ENCODE measurements at regions not wholly inside any gene's neighbourhood (a gene's known extent, or its start where the extent isn't known, plus 50 kb on each side); places are given as distances from the start of the nearest gene placed in this dataset.
A peak's percentile ranks its signal among the peaks of the same experiment; 100 is the strongest.

- no peak for DNase-seq
- no peak overlapping the region for H3K4me2 ChIP-seq (ENCODE audit: low read length)
- H4K12ac ChIP-seq (ENCODE audit: low read depth, low read length): no peak overlapping the region
- no peak overlapping the region for H2BK120ac ChIP-seq (ENCODE audit: insufficient read depth, low read length, poor library complexity)
- H3K79me2 ChIP-seq (ENCODE audit: control insufficient read depth, insufficient read depth, low read length, poor library complexity): no peaks in the 10 kb centered on the region
- H3K36me3 ChIP-seq (ENCODE audit: control insufficient read depth in 1 of 2, insufficient read depth in 2 of 2, low read length in 2 of 2): no peaks in the 10 kb centered on the region
- no peaks in the 10 kb centered on the region for H3K4me1 ChIP-seq (ENCODE audit: control insufficient read depth in 1 of 2, insufficient read depth in 2 of 2, low read length in 2 of 2)
- no peak overlapping the region for H3K18ac ChIP-seq (ENCODE audit: low read length)
- H3K4me3 ChIP-seq (ENCODE audit: low read depth, low read length): no peak overlapping the region
- H3K4ac ChIP-seq (ENCODE audit: low read depth, low read length): no peak overlapping the region
- no peak overlapping the region for H3K23ac ChIP-seq (ENCODE audit: low read length)
- no peak overlapping the region for H3K27ac ChIP-seq (ENCODE audit: low read depth, low read length)
- no peak overlapping the region for H3K9ac ChIP-seq (ENCODE audit: low read length)
- H4K91ac ChIP-seq (ENCODE audit: low read depth, low read length): no peak overlapping the region
- no peak overlapping the region for H2AK5ac ChIP-seq (ENCODE audit: low read length)
- no peak overlapping the region for H2BK5ac ChIP-seq (ENCODE audit: low read depth, low read length, poor library complexity)
- peaks cover 2% of the 10 kb centered on the region for H3K9me3 ChIP-seq (ENCODE audit: insufficient read depth, low read depth, low read length)
- H3K27me3 ChIP-seq (ENCODE audit: insufficient read depth, low read length): no peaks in the 10 kb centered on the region
- H4K8ac ChIP-seq (ENCODE audit: low read depth, low read length): no peak overlapping the region
- H2BK12ac ChIP-seq (ENCODE audit: low read length): no peak overlapping the region
- no peak overlapping the region for H3K14ac ChIP-seq (ENCODE audit: low read length)
- WGBS (ENCODE audit: extremely low coverage, insufficient coverage, insufficient read length): no CpG with 5 or more reads among the region's 2 CpGs
- H3K79me1 ChIP-seq (ENCODE audit: low read length): no peaks in the 10 kb centered on the region
- H2AFZ ChIP-seq (ENCODE audit: insufficient read depth, low read length, poor library complexity): no peak overlapping the region
Observed at GRCh38 chr4:100034023-100034664, 84.1 kb upstream of the H2AZ1 start.

GRCh38 chr4:100026066-100026465, 76.0 kb upstream of the H2AZ1 start:
- no peak overlapping the region for H3K4ac ChIP-seq (ENCODE audit: low read depth, low read length)
- no peak overlapping the region for H3K18ac ChIP-seq (ENCODE audit: low read length)
- no peak overlapping the region for H3K27ac ChIP-seq (ENCODE audit: low read depth, low read length)
- H2BK120ac ChIP-seq (ENCODE audit: insufficient read depth, low read length, poor library complexity): no peak overlapping the region
- H2AFZ ChIP-seq (ENCODE audit: insufficient read depth, low read length, poor library complexity): no peak overlapping the region
- no CpG with 5 or more reads among the region's 5 CpGs for WGBS (ENCODE audit: extremely low coverage, insufficient coverage, insufficient read length)
- no peak overlapping the region for H3K4me3 ChIP-seq (ENCODE audit: low read depth, low read length)
- H3K27me3 ChIP-seq (ENCODE audit: insufficient read depth, low read length): no peaks in the 10 kb centered on the region
- no peak overlapping the region for H3K4me2 ChIP-seq (ENCODE audit: low read length)
- H2BK12ac ChIP-seq (ENCODE audit: low read length): no peak overlapping the region
- no peak for DNase-seq
- no peaks in the 10 kb centered on the region for H3K9me3 ChIP-seq (ENCODE audit: insufficient read depth, low read depth, low read length)
- H3K9ac ChIP-seq (ENCODE audit: low read length): no peak overlapping the region
- no peak overlapping the region for H2BK5ac ChIP-seq (ENCODE audit: low read depth, low read length, poor library complexity)
- H2AK5ac ChIP-seq (ENCODE audit: low read length): no peak overlapping the region
- no peak overlapping the region for H4K12ac ChIP-seq (ENCODE audit: low read depth, low read length)
- no peaks in the 10 kb centered on the region for H3K79me2 ChIP-seq (ENCODE audit: control insufficient read depth, insufficient read depth, low read length, poor library complexity)
- no peaks in the 10 kb centered on the region for H3K79me1 ChIP-seq (ENCODE audit: low read length)
- no peaks in the 10 kb centered on the region for H3K36me3 ChIP-seq (ENCODE audit: control insufficient read depth in 1 of 2, insufficient read depth in 2 of 2, low read length in 2 of 2)
- no peak overlapping the region for H3K23ac ChIP-seq (ENCODE audit: low read length)
- H4K8ac ChIP-seq (ENCODE audit: low read depth, low read length): no peak overlapping the region
- H3K4me1 ChIP-seq (ENCODE audit: control insufficient read depth in 1 of 2, insufficient read depth in 2 of 2, low read length in 2 of 2): no peaks in the 10 kb centered on the region
- no peak overlapping the region for H4K91ac ChIP-seq (ENCODE audit: low read depth, low read length)
- H3K14ac ChIP-seq (ENCODE audit: low read length): no peak overlapping the region

DNA sequence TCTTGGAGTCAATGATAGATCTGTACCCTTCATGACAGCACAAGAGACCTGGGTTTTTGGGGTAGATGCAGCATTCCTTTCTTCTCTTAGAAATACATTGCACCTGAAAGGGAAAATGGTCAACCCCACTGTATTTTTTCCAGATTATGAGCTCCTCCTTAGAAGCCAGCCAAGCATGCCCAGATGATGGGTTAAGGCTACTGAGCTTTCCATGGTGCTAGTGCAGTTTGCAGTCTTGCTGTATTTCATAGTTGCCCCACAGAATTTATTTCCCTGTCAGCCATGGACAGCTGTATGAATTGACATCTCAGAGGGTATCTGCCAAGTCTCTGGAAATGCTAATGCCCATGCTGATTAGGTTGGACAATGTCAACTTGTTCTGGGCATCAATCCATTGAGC, 73.7 kb upstream of the H2AZ1 start:
- Histone ChIP-seq H3K27ac (ENCODE audit: low read depth, low read length) (no peak overlapping the region), H3K79me1 (ENCODE audit: low read length) (no peaks in the 10 kb centered on the region), H3K9ac (ENCODE audit: low read length) (no peak overlapping the region), H2BK120ac (ENCODE audit: insufficient read depth, low read length, poor library complexity) (no peak overlapping the region), H3K79me2 (ENCODE audit: control insufficient read depth, insufficient read depth, low read length, poor library complexity) (no peaks in the 10 kb centered on the region), H2BK12ac (ENCODE audit: low read length) (no peak overlapping the region), H4K8ac (ENCODE audit: low read depth, low read length) (no peak overlapping the region), H3K18ac (ENCODE audit: low read length) (no peak overlapping the region), H2BK5ac (ENCODE audit: low read depth, low read length, poor library complexity) (no peak overlapping the region), H2AK5ac (ENCODE audit: low read length) (no peak overlapping the region), H3K4me1 (ENCODE audit: control insufficient read depth in 1 of 2, insufficient read depth in 2 of 2, low read length in 2 of 2) (no peaks in the 10 kb centered on the region), H2AFZ (ENCODE audit: insufficient read depth, low read length, poor library complexity) (no peak overlapping the region), H3K36me3 (ENCODE audit: control insufficient read depth in 1 of 2, insufficient read depth in 2 of 2, low read length in 2 of 2) (no peaks in the 10 kb centered on the region), H3K14ac (ENCODE audit: low read length) (no peak overlapping the region), H3K4me2 (ENCODE audit: low read length) (no peak overlapping the region), H3K4me3 (ENCODE audit: low read depth, low read length) (no peak overlapping the region), H4K12ac (ENCODE audit: low read depth, low read length) (no peak overlapping the region), H3K9me3 (ENCODE audit: insufficient read depth, low read depth, low read length) (no peaks in the 10 kb centered on the region), H3K27me3 (ENCODE audit: insufficient read depth, low read length) (no peaks in the 10 kb centered on the region), H3K23ac (ENCODE audit: low read length) (no peak overlapping the region), H3K4ac (ENCODE audit: low read depth, low read length) (no peak overlapping the region), H4K91ac (ENCODE audit: low read depth, low read length) (no peak overlapping the region)
- DNase-seq: no peak

- Histone ChIP-seq H3K4me3 (ENCODE audit: low read depth, low read length) (no peak overlapping the region), H3K14ac (ENCODE audit: low read length) (no peak overlapping the region), H3K27ac (ENCODE audit: low read depth, low read length) (no peak overlapping the region), H4K91ac (ENCODE audit: low read depth, low read length) (no peak overlapping the region), H3K79me2 (ENCODE audit: control insufficient read depth, insufficient read depth, low read length, poor library complexity) (no peaks in the 10 kb centered on the region), H3K23ac (ENCODE audit: low read length) (no peak overlapping the region), H3K4me1 (ENCODE audit: control insufficient read depth in 1 of 2, insufficient read depth in 2 of 2, low read length in 2 of 2) (no peaks in the 10 kb centered on the region), H3K4me2 (ENCODE audit: low read length) (no peak overlapping the region), H3K4ac (ENCODE audit: low read depth, low read length) (no peak overlapping the region), H2BK5ac (ENCODE audit: low read depth, low read length, poor library complexity) (no peak overlapping the region), H3K18ac (ENCODE audit: low read length) (no peak overlapping the region), H3K27me3 (ENCODE audit: insufficient read depth, low read length) (no peaks in the 10 kb centered on the region), H2BK12ac (ENCODE audit: low read length) (no peak overlapping the region), H4K12ac (ENCODE audit: low read depth, low read length) (no peak overlapping the region), H3K9me3 (ENCODE audit: insufficient read depth, low read depth, low read length) (no peaks in the 10 kb centered on the region), H2AK5ac (ENCODE audit: low read length) (no peak overlapping the region), H2AFZ (ENCODE audit: insufficient read depth, low read length, poor library complexity) (no peak overlapping the region), H3K79me1 (ENCODE audit: low read length) (no peaks in the 10 kb centered on the region), H2BK120ac (ENCODE audit: insufficient read depth, low read length, poor library complexity) (no peak overlapping the region), H3K36me3 (ENCODE audit: control insufficient read depth in 1 of 2, insufficient read depth in 2 of 2, low read length in 2 of 2) (no peaks in the 10 kb centered on the region), H3K9ac (ENCODE audit: low read length) (no peak overlapping the region), H4K8ac (ENCODE audit: low read depth, low read length) (no peak overlapping the region)
- DNase-seq: peak in 1 of 2 donors; percentile 14
- WGBS (ENCODE audit: extremely low coverage, insufficient coverage, insufficient read length): no CpG with 5 or more reads among the region's 5 CpGs
Observed at GRCh38 chr4:100022792-100023222, 72.7 kb upstream of the H2AZ1 start.

All from trophoblast cell (in vitro differentiated cells and primary cell).